ENCODE measurements at regions not wholly inside any gene's neighbourhood (a gene's known extent, or its start where the extent isn't known, plus 50 kb on each side); places are given as distances from the start of the nearest gene placed in this dataset.

GRCh38 chrX:22366166-22366702 is 93.5 kb downstream of the CBLL2 start:
- no peaks in the 10 kb centered on the region for H3K4me1 Mint-ChIP-seq (ENCODE audit: low read depth)
- H3K36me3 Mint-ChIP-seq (ENCODE audit: low read depth), result no peaks in the 10 kb centered on the region
- CTCF ChIA-PET, result no interaction called here
- intact Hi-C loops (cut with micrococcal nuclease), result no loop called here
- H3K4me3 Mint-ChIP-seq, result no peak overlapping the region
- no peak overlapping the region for H3K27ac Mint-ChIP-seq
- no peak for DNase-seq
- H3K27me3 Mint-ChIP-seq (ENCODE audit: low read depth), result no peaks in the 10 kb centered on the region
- H3K9me3 Mint-ChIP-seq, result no peaks in the 10 kb centered on the region

GRCh38 chrX:22366906-22367305 is 94.2 kb downstream of the CBLL2 start:
- Mint-ChIP-seq H3K4me3 (no peak overlapping the region), H3K36me3 (ENCODE audit: low read depth) (no peaks in the 10 kb centered on the region), H3K4me1 (ENCODE audit: low read depth) (no peaks in the 10 kb centered on the region), H3K27me3 (ENCODE audit: low read depth) (no peaks in the 10 kb centered on the region), H3K27ac (no peak overlapping the region), H3K9me3 (no peaks in the 10 kb centered on the region)
- CTCF ChIA-PET, result no interaction called here
- intact Hi-C loops (cut with micrococcal nuclease), result no loop called here
- no peak for DNase-seq

- Mint-ChIP-seq H3K27me3 (ENCODE audit: low read depth) (no peaks in the 10 kb centered on the region), H3K27ac (no peak overlapping the region), H3K36me3 (ENCODE audit: low read depth) (no peaks in the 10 kb centered on the region), H3K9me3 (no peaks in the 10 kb centered on the region), H3K4me3 (no peak overlapping the region), H3K4me1 (ENCODE audit: low read depth) (no peaks in the 10 kb centered on the region)
- intact Hi-C loops (cut with micrococcal nuclease), result no loop called here
- CTCF ChIA-PET, result no interaction called here
- no peak for DNase-seq
Measured at GRCh38 chrX:22373094-22373493, 100.4 kb downstream of the CBLL2 start.

DNA sequence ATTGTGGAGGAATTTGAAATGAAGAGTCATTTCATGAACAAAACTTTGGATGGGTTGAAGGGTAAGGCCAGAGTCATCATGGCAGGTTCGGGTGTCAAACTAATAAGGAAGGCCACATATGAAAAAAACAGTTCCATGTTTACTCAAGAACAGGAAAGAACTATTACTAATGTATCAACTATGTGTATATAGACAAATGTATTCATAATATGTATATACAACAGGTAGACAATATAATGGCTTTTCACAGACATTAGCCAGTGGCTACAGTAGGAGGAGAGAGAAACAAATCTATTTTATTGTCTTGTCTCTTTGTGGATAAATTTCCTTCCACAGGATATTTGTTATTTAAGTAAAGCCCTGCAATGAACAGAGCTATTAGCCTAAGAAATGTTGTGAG is 101.1 kb downstream of the CBLL2 start:
- Mint-ChIP-seq H3K9me3 (no peaks in the 10 kb centered on the region), H3K4me1 (ENCODE audit: low read depth) (no peaks in the 10 kb centered on the region), H3K27ac (no peak overlapping the region), H3K27me3 (ENCODE audit: low read depth) (no peaks in the 10 kb centered on the region), H3K36me3 (ENCODE audit: low read depth) (no peaks in the 10 kb centered on the region), H3K4me3 (no peak overlapping the region)
- CTCF ChIA-PET, result no interaction called here
- intact Hi-C loops (cut with micrococcal nuclease), result no loop called here
- no peak for DNase-seq

- H3K4me1 Mint-ChIP-seq (ENCODE audit: low read depth), result no peaks in the 10 kb centered on the region
- CTCF ChIA-PET, result no interaction called here
- no peaks in the 10 kb centered on the region for H3K36me3 Mint-ChIP-seq (ENCODE audit: low read depth)
- H3K9me3 Mint-ChIP-seq, result no peaks in the 10 kb centered on the region
- DNase-seq, result no peak
- H3K4me3 Mint-ChIP-seq, result no peak overlapping the region
- intact Hi-C loops (cut with micrococcal nuclease), result no loop called here
- H3K27me3 Mint-ChIP-seq (ENCODE audit: low read depth), result no peaks in the 10 kb centered on the region
- no peak overlapping the region for H3K27ac Mint-ChIP-seq
Measured at GRCh38 chrX:22376369-22376768, 103.7 kb downstream of the CBLL2 start.

DNA sequence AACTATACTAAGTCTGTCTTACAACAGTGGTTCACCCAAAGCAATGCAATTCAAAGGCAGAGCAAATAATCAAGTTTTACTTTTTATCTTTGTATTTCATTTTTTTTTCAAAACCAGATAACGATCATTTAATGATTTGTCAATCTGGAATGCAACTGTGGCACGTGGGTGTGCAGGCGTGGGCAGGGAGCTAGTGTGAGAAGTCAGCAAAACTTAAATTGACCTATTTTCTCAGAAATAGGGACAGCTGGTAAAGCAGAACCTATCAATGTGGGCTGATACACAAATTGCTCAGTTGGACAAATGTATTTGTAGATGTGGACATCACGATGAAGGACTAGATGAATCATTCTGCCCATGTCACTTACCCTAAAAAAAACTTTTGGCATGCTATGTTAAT is 105.6 kb downstream of the CBLL2 start:
- intact Hi-C loops (cut with micrococcal nuclease), result no loop called here
- H3K27ac Mint-ChIP-seq, result no peak overlapping the region
- no peak overlapping the region for H3K4me3 Mint-ChIP-seq
- H3K9me3 Mint-ChIP-seq, result no peaks in the 10 kb centered on the region
- H3K4me1 Mint-ChIP-seq (ENCODE audit: low read depth), result no peaks in the 10 kb centered on the region
- H3K27me3 Mint-ChIP-seq (ENCODE audit: low read depth), result no peaks in the 10 kb centered on the region
- no peak for DNase-seq
- CTCF ChIA-PET, result no interaction called here
- H3K36me3 Mint-ChIP-seq (ENCODE audit: low read depth), result no peaks in the 10 kb centered on the region

- H3K36me3 Mint-ChIP-seq (ENCODE audit: low read depth), result no peaks in the 10 kb centered on the region
- CTCF ChIA-PET, result no interaction called here
- H3K4me3 Mint-ChIP-seq, result no peak overlapping the region
- DNase-seq, result no peak
- intact Hi-C loops (cut with micrococcal nuclease), result no loop called here
- no peaks in the 10 kb centered on the region for H3K9me3 Mint-ChIP-seq
- no peaks in the 10 kb centered on the region for H3K4me1 Mint-ChIP-seq (ENCODE audit: low read depth)
- no peak overlapping the region for H3K27ac Mint-ChIP-seq
- H3K27me3 Mint-ChIP-seq (ENCODE audit: low read depth), result no peaks in the 10 kb centered on the region
Measured at GRCh38 chrX:22383988-22384387, 111.3 kb downstream of the CBLL2 start.

DNA sequence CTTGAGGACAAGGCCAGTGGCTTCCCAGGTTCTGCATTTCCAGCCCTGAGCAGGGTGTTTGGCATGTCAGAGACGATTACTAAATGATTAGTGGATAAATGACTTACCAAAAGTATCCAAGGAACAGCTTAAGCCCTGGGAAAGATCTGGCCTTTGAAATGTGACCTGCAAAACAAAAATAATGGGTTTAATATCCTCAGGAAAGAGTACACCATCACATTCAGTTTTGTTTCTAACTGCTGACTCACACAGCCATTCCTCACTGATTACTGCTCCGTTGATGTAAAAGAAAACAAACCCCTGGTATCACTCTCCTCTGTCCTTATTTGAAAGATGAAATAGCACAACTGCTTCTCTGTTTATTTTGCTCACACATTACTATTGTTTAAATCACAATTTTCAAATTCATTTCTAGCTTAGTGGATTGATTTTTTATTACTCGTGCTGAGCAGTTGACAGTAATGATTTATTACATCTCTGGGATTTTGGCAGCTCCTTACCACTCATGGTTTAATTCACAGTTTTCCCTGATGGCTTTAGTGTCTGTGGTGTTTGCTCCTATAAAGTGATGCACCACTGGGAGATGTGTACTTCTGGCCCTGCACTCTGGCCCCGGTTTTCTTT is 117.0 kb downstream of the CBLL2 start:
- Mint-ChIP-seq H3K27me3 (ENCODE audit: low read depth) (no peaks in the 10 kb centered on the region), H3K4me3 (no peak overlapping the region), H3K27ac (no peak overlapping the region), H3K36me3 (ENCODE audit: low read depth) (no peaks in the 10 kb centered on the region), H3K4me1 (ENCODE audit: low read depth) (no peaks in the 10 kb centered on the region), H3K9me3 (no peaks in the 10 kb centered on the region)
- no peak for DNase-seq
- intact Hi-C loops (cut with micrococcal nuclease), result no loop called here
- CTCF ChIA-PET, result no interaction called here

DNA sequence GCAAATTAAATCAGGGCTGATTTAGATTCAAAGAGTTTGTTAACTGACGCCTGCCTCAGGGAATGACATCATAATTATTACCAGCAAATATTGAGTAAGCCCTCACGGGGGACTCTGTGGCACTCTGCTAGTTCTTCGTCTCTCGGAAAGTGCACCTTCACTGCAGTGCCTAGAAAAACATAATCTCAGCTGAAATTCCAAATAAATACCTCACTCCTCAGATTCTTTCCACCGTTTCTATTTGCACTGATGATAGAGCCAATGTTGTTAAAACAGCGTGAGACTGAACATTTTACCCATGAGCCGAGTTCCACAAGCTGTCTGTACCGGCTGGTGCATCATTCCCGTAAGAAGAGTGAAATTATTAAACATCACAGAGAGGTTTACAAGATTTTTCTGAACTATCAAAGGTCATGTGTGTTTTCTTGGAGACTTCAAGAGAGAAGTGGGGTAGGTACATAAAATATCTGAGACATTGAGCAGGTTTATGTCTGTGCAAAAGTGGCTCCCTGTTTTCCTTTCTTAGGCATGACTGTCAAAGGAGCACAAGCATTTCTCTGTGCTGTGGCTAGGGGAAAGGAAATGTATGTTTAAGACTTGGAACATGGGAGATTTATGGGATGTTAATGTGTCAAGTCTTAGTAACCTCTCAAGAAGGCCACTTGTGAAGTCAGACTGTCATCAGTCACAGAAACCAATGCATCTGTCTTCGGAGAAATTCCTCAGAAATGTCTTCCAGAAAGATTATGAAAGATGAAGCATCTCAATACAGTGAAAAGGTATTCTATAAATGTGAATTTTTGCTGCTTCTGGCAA is 119.6 kb downstream of the CBLL2 start:
- H3K4me1 Mint-ChIP-seq (ENCODE audit: low read depth), result no peaks in the 10 kb centered on the region

GRCh38 chrX:22395372-22395771 is 122.7 kb downstream of the CBLL2 start:
- H3K27ac Mint-ChIP-seq, result no peak overlapping the region
- CTCF ChIA-PET, result no interaction called here
- H3K9me3 Mint-ChIP-seq, result no peaks in the 10 kb centered on the region
- no peaks in the 10 kb centered on the region for H3K27me3 Mint-ChIP-seq (ENCODE audit: low read depth)
- no peak overlapping the region for H3K4me3 Mint-ChIP-seq
- intact Hi-C loops (cut with micrococcal nuclease), result no loop called here
- H3K4me1 Mint-ChIP-seq (ENCODE audit: low read depth), result no peaks in the 10 kb centered on the region
- DNase-seq, result no peak
- H3K36me3 Mint-ChIP-seq (ENCODE audit: low read depth), result no peaks in the 10 kb centered on the region

More for the DNA sequence above, 119.6 kb downstream of the CBLL2 start:
- CTCF ChIA-PET, result no interaction called here
- H3K27ac Mint-ChIP-seq, result no peak overlapping the region
- intact Hi-C loops (cut with micrococcal nuclease), result no loop called here
- no peaks in the 10 kb centered on the region for H3K36me3 Mint-ChIP-seq (ENCODE audit: low read depth)
- H3K9me3 Mint-ChIP-seq, result no peaks in the 10 kb centered on the region
- H3K27me3 Mint-ChIP-seq (ENCODE audit: low read depth), result no peaks in the 10 kb centered on the region
- no peak for DNase-seq
- no peak overlapping the region for H3K4me3 Mint-ChIP-seq

DNA sequence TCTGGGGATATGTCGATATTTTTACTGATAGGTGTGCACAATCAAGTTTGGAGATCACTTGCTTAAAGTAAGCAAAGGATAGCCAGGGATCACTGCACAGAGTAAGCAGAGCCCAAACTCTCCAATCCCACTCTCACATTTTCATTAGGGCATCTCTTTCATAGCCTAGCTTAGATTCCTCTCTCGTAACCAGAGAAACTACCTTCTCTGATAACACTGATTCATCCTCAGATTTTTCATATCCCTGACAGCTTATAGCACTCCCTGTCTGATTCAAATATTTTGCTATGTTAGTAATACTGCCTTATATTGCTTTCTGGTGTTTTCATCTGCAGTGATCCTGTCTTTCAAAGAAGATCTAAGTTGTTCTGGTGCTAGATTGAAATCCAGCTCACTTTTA is 123.7 kb downstream of the CBLL2 start:
- no peaks in the 10 kb centered on the region for H3K9me3 Mint-ChIP-seq
- H3K27me3 Mint-ChIP-seq (ENCODE audit: low read depth), result no peaks in the 10 kb centered on the region
- no peak overlapping the region for H3K27ac Mint-ChIP-seq
- intact Hi-C loops (cut with micrococcal nuclease), result no loop called here
- no peaks in the 10 kb centered on the region for H3K4me1 Mint-ChIP-seq (ENCODE audit: low read depth)
- no peak overlapping the region for H3K4me3 Mint-ChIP-seq
- CTCF ChIA-PET, result no interaction called here
- H3K36me3 Mint-ChIP-seq (ENCODE audit: low read depth), result no peaks in the 10 kb centered on the region
- DNase-seq, result no peak

GRCh38 chrX:22397566-22397965 is 124.9 kb downstream of the CBLL2 start:
- intact Hi-C loops (cut with micrococcal nuclease), result no loop called here

More at GRCh38 chrX:22397566-22397965, 124.9 kb downstream of the CBLL2 start:
- DNase-seq, result no peak
- no peaks in the 10 kb centered on the region for H3K27me3 Mint-ChIP-seq (ENCODE audit: low read depth)
- H3K4me3 Mint-ChIP-seq, result no peak overlapping the region
- no peaks in the 10 kb centered on the region for H3K36me3 Mint-ChIP-seq (ENCODE audit: low read depth)
- no peaks in the 10 kb centered on the region for H3K9me3 Mint-ChIP-seq
- no peaks in the 10 kb centered on the region for H3K4me1 Mint-ChIP-seq (ENCODE audit: low read depth)
- CTCF ChIA-PET, result no interaction called here
- H3K27ac Mint-ChIP-seq, result no peak overlapping the region
